ENCODE measurements at regions not wholly inside any gene's neighbourhood (a gene's known extent, or its start where the extent isn't known, plus 50 kb on each side); places are given as distances from the start of the nearest gene placed in this dataset.

- TF ChIP-seq POLR2A (IDR thresholded peaks at IDR 0.05; ENCODE audit: low read length) (no peak), GATA1 (IDR thresholded peaks at IDR 0.05; ENCODE audit: low read depth, low read length) (no peak)
Measured at GRCh38 chr9:32291370-32291769, 93.1 kb upstream of the ACO1 start.

All from erythroblast (primary cell).